BLaER1 treated with 17β-estradiol and CSF1 and Interleukin-3, amounts not matched to agents 10 nM and 100 nM (cell line): ENCODE measurements at regions not wholly inside any gene's neighbourhood (a gene's known extent, or its start where the extent isn't known, plus 50 kb on each side); places are given as distances from the start of the nearest gene placed in this dataset.
A peak's percentile ranks its signal among the peaks of the same experiment; 100 is the strongest.
"Not testable (repeated sequence)": the region's sequence is repeated elsewhere in the genome, so short reads cannot be mapped to it uniquely, and the experiment has no call there.

Source experiments
- H3K27ac ChIP-seq, 11 experiments: shearing (Covaris generic); formaldehyde crosslinking; 2 replicates each; pipeline ENCODE4 v1.8.1; 2022
- H3K27me3 ChIP-seq, 11 experiments: shearing (Covaris generic); formaldehyde crosslinking; 2 replicates each; pipeline ENCODE4 v1.8.1; 2022
- H3K36me3 ChIP-seq, 11 experiments: shearing (Covaris generic); formaldehyde crosslinking; 2 replicates each; pipeline ENCODE4 v1.8.1; 2022
- H3K4me1 ChIP-seq, 10 experiments: shearing (Covaris generic); formaldehyde crosslinking; 2 replicates each; pipeline ENCODE4 v1.8.1; 2022
- H3K4me2 ChIP-seq, 11 experiments: shearing (Covaris generic); formaldehyde crosslinking; 2 replicates each; pipeline ENCODE4 v1.8.1; 2022
- H3K4me3 ChIP-seq, 10 experiments: shearing (Covaris generic); formaldehyde crosslinking; 2 replicates each; pipeline ENCODE4 v1.8.1; 2022
- H3K9ac ChIP-seq, 11 experiments: shearing (Covaris generic); formaldehyde crosslinking; 2 replicates each; pipeline ENCODE4 v1.8.1; 2022
- H3K9me3 ChIP-seq, 11 experiments: shearing (Covaris generic); formaldehyde crosslinking; replicated peaks in 1 of 11; 2 replicates each; pipeline ENCODE4 v1.8.1; 2022
- H4K20me1 ChIP-seq, 11 experiments: shearing (Covaris generic); formaldehyde crosslinking; 2 replicates each; pipeline ENCODE4 v1.8.1; 2022
- Cebpa-rat ChIP-seq, 11 experiments: shearing (Covaris generic); IDR thresholded peaks; 2 replicates each; pipeline ENCODE4 v1.8.1; 2022

- H3K9me3 ChIP-seq, result peaks cover 0 to 15% (median 9%) of the 10 kb centered on the region in 11 experiments; a peak in 13 of 22 replicates
- H3K4me1 ChIP-seq, result peaks cover 18 to 39% (median 23%) of the 10 kb centered on the region in 10 experiments
- H4K20me1 ChIP-seq, result no peaks in the 10 kb centered on the region
- no peak for TF ChIP-seq Cebpa-rat (IDR thresholded peaks at IDR 0.05)
- no peak overlapping the region; a peak in 1 of 22 replicates for H3K4me2 ChIP-seq
- no peak overlapping the region for H3K4me3 ChIP-seq
- no peaks in the 10 kb centered on the region for H3K27me3 ChIP-seq
- H3K9ac ChIP-seq, result no peak overlapping the region
- H3K27ac ChIP-seq, result no peak overlapping the region
- H3K36me3 ChIP-seq, result no peaks in the 10 kb centered on the region
These were observed 74.0 kb upstream of the TOP1 start for GRCh38 chr20:40954521-40955165.

- H3K4me3 ChIP-seq, result no peak overlapping the region
- H3K27me3 ChIP-seq, result no peaks in the 10 kb centered on the region
These were observed 73.3 kb upstream of the TOP1 start for GRCh38 chr20:40955326-40955725.

GRCh38 chr20:40955826-40956225 lies 72.8 kb upstream of the TOP1 start:
- H3K4me2 ChIP-seq, result peak overlapping the region in 10 of 11 experiments; percentile 6 to 75 (median 53); a peak in 19 of 22 replicates
- not testable (repeated sequence) for H3K4me3 ChIP-seq, H3K27me3 ChIP-seq, H3K27ac ChIP-seq, H4K20me1 ChIP-seq, H3K36me3 ChIP-seq, H3K9ac ChIP-seq
- H3K9me3 ChIP-seq, result peaks cover 0 to 15% (median 9%) of the 10 kb centered on the region in 11 experiments; a peak in 13 of 22 replicates
- peaks cover 18 to 39% (median 23%) of the 10 kb centered on the region in 10 experiments for H3K4me1 ChIP-seq

More at GRCh38 chr20:40955326-40955725, 73.3 kb upstream of the TOP1 start:
- no peak overlapping the region for H3K9ac ChIP-seq
- no peaks in the 10 kb centered on the region for H3K36me3 ChIP-seq
- peak overlapping the region in 4 of 11 experiments; percentile 6 to 75 (median 67); a peak in 8 of 22 replicates for H3K4me2 ChIP-seq
- H3K4me1 ChIP-seq, result peaks cover 18 to 39% (median 23%) of the 10 kb centered on the region in 10 experiments
- TF ChIP-seq Cebpa-rat (IDR thresholded peaks at IDR 0.05), result no peak
- H3K9me3 ChIP-seq, result peaks cover 0 to 15% (median 9%) of the 10 kb centered on the region in 11 experiments; a peak in 13 of 22 replicates
- no peaks in the 10 kb centered on the region for H4K20me1 ChIP-seq
- 0 out of 22 replicates have a peak overlapping the region, but pooled peaks of 1 of the 11 experiments have one; percentile 21 for H3K27ac ChIP-seq

- peaks cover 18 to 46% (median 30%) of the 10 kb centered on the region in 10 experiments for H3K4me1 ChIP-seq
- H3K27ac ChIP-seq, result peak overlapping the region in 4 of 11 experiments; percentile 11 to 35 (median 24); a peak in 3 of 22 replicates
- 0 out of 22 replicates have a peak overlapping the region, but pooled peaks of 2 of the 11 experiments have one; percentile 3 to 18 for H3K9ac ChIP-seq
- H3K27me3 ChIP-seq, result no peaks in the 10 kb centered on the region
- no peak for TF ChIP-seq Cebpa-rat (IDR thresholded peaks at IDR 0.05)
- peak overlapping the region; percentile 35 to 75 (median 57) for H3K4me2 ChIP-seq
- no peaks in the 10 kb centered on the region for H3K36me3 ChIP-seq
- no peak overlapping the region for H3K4me3 ChIP-seq
- no peaks in the 10 kb centered on the region for H4K20me1 ChIP-seq
- H3K9me3 ChIP-seq, result peaks cover 0 to 15% (median 9%) of the 10 kb centered on the region in 11 experiments; a peak in 13 of 22 replicates
These were observed 71.9 kb upstream of the TOP1 start for GRCh38 chr20:40956542-40957264.

- Histone ChIP-seq H3K9ac (no peak overlapping the region), H4K20me1 (no peaks in the 10 kb centered on the region), H3K36me3 (no peaks in the 10 kb centered on the region), H3K4me1 (peaks cover 18 to 52% (median 37%) of the 10 kb centered on the region in 10 experiments), H3K27me3 (no peaks in the 10 kb centered on the region), H3K9me3 (peaks cover 0 to 15% (median 9%) of the 10 kb centered on the region in 11 experiments; a peak in 13 of 22 replicates), H3K4me2 (peak overlapping the region; percentile 35 to 75 (median 57)), H3K27ac (peak overlapping the region in 1 of 11 experiments; percentile 21; a peak in 2 of 22 replicates), H3K4me3 (no peak overlapping the region)
- no peak for TF ChIP-seq Cebpa-rat (IDR thresholded peaks at IDR 0.05)
These were observed 71.3 kb upstream of the TOP1 start for GRCh38 chr20:40957265-40957760.

- Histone ChIP-seq H3K9me3 (peaks cover 0 to 14% (median 9%) of the 10 kb centered on the region in 11 experiments; a peak in 13 of 22 replicates), H3K9ac (no peak overlapping the region), H3K36me3 (no peaks in the 10 kb centered on the region), H3K4me3 (no peak overlapping the region), H3K27ac (no peak overlapping the region), H3K27me3 (no peaks in the 10 kb centered on the region), H4K20me1 (no peaks in the 10 kb centered on the region), H3K4me2 (no peak overlapping the region), H3K4me1 (peaks cover 18 to 52% (median 42%) of the 10 kb centered on the region in 10 experiments)
- no peak for TF ChIP-seq Cebpa-rat (IDR thresholded peaks at IDR 0.05)
These were observed 70.0 kb upstream of the TOP1 start for GRCh38 chr20:40958598-40958997.

- Histone ChIP-seq H3K4me2 (no peak overlapping the region), H4K20me1 (no peaks in the 10 kb centered on the region), H3K36me3 (no peaks in the 10 kb centered on the region), H3K27me3 (no peaks in the 10 kb centered on the region), H3K9me3 (peaks cover 0 to 4% (median under 1%) of the 10 kb centered on the region in 11 experiments; a peak in 10 of 22 replicates), H3K9ac (no peak overlapping the region), H3K27ac (no peak overlapping the region; a peak in 3 of 22 replicates), H3K4me1 (peaks cover 18 to 47% (median 42%) of the 10 kb centered on the region in 10 experiments), H3K4me3 (no peak overlapping the region)
- no peak for TF ChIP-seq Cebpa-rat (IDR thresholded peaks at IDR 0.05)
These were observed 69.1 kb upstream of the TOP1 start for GRCh38 chr20:40959325-40960092.

GRCh38 chr20:40960101-40960500 lies 68.5 kb upstream of the TOP1 start:
- no peak for TF ChIP-seq Cebpa-rat (IDR thresholded peaks at IDR 0.05)
- H3K27me3 ChIP-seq, result no peaks in the 10 kb centered on the region
- H3K4me1 ChIP-seq, result peaks cover 18 to 45% (median 42%) of the 10 kb centered on the region in 10 experiments
- no peaks in the 10 kb centered on the region for H3K9me3 ChIP-seq
- H3K4me2 ChIP-seq, result no peak overlapping the region
- H3K36me3 ChIP-seq, result no peaks in the 10 kb centered on the region
- no peaks in the 10 kb centered on the region for H4K20me1 ChIP-seq
- H3K9ac ChIP-seq, result no peak overlapping the region
- peak overlapping the region in 6 of 11 experiments; percentile 10 to 38 (median 30); a peak in 6 of 22 replicates for H3K27ac ChIP-seq
- no peak overlapping the region for H3K4me3 ChIP-seq
